ENCODE measurements at regions not wholly inside any gene's neighbourhood (a gene's known extent, or its start where the extent isn't known, plus 50 kb on each side); places are given as distances from the start of the nearest gene placed in this dataset.

DNA sequence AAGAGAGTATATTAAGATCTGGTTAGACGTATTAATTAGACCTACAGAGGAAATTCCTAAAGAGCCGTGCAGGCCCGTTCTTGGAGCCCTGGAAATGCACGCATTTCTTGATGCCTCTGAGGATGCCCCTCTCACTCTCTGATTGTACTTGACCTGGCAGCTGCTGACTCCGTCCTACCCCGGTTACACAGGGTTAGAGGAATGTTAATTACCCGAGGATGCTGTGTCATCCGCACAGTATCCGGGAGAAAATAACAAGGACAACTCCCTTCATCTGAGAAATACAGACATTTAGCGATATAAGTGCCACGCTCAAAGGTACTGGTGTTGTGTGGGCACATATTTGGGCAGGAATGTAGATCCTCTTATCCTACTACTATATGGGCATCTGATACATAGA is 404.6 kb upstream of the FAT1 start:
- TF ChIP-seq, protein P1, sequence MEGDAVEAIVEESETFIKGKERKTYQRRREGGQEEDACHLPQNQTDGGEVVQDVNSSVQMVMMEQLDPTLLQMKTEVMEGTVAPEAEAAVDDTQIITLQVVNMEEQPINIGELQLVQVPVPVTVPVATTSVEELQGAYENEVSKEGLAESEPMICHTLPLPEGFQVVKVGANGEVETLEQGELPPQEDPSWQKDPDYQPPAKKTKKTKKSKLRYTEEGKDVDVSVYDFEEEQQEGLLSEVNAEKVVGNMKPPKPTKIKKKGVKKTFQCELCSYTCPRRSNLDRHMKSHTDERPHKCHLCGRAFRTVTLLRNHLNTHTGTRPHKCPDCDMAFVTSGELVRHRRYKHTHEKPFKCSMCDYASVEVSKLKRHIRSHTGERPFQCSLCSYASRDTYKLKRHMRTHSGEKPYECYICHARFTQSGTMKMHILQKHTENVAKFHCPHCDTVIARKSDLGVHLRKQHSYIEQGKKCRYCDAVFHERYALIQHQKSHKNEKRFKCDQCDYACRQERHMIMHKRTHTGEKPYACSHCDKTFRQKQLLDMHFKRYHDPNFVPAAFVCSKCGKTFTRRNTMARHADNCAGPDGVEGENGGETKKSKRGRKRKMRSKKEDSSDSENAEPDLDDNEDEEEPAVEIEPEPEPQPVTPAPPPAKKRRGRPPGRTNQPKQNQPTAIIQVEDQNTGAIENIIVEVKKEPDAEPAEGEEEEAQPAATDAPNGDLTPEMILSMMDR (IDR thresholded peaks at IDR 0.05) = no peak
- no peak for TF ChIP-seq EZH2 (IDR thresholded peaks at IDR 0.05; ENCODE audit: borderline replicate concordance, insufficient read depth, low read depth, low read length, poor library complexity, severe bottlenecking)

All from B cell (primary cell).